ENCODE measurements at regions not wholly inside any gene's neighbourhood (a gene's known extent, or its start where the extent isn't known, plus 50 kb on each side); places are given as distances from the start of the nearest gene placed in this dataset.

- DNase-seq = no peak
Measured at GRCh38 chr20:50363479-50363878, 146.7 kb upstream of the PTPN1 start.

DNA sequence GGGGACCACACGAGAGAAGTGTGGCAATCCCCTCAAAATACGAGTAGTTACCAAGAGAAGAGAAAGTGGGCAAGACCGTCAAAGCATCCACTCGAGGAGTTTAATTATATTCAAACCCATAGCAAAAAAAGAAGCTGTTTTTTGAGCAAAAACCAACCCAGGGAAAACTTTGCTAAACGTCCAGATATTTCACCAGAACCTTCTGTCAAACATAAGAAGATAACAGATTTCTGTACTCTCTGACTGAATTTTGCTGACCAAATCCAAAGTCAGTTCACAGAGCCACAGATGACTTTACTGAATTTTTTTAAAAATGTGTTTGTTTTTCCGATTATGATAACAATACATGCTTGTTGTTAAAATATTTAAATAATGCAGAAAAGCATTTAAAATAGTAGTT is 145.6 kb upstream of the PTPN1 start:
- DNase-seq = no peak

DNA sequence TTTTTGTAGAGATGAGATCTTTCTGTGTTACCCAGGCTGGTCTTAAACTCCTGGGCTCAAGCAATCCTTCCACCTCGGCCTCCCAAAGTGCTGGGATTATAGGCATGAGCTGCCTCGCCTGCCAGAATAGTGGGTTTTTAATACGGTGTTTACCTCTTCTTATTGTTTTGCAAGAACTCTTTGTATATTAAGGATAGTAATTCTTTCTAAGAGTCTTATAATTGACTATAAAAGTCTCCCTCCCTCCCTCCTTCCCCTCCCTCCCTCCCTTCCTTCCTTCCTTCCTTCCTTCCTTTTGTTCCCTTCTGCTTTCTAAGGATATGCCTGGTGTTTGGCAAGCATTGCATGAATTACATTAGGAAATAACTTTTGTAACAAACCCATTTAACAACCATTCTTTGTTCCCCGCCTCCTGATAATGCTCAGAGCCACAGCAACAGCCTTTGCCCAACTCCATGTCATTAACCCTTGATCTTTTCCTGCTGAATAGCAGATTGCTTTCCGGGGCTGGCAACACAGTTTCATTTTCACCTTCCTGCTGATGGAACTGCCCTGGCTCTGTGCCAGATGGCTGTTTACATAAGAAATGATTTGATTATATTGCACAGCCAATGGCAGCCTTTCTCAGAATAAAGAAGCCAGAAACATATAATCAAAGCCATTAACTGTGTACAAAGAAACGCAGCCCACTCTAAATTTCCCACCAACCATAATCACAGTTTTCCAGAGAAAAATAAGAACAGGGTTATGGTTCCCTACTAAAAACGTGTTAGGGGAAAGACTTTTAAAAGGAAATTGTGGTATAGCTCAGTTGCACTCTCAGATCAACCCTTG is 143.7 kb upstream of the PTPN1 start:
- peak; percentile 61 for DNase-seq

DNA sequence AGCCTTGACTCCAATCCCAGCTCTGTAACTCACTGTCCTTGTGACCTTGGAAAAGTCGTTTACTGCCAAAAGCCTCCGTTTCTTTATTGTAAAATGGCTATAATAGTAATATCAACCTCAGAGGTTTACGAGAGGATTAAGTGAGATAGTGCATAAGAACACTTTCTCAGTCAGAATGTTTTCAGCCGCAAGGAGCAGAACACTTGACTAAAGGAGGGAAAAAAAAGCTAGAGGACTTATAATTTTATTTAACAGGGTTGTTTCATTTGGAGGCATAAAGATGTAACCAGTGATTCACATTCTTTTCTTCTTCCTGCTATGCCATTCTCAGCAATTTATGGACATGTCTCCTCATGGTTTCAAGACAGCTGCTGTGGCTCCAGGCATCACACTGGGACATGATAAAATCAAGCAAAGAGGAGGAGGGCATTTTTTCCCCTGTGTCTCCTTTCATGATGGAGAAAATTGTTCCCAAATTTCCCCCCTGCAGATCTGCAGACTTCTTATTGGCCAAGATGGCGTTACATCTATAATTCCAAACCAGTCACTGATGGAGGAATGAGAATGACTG is 143.0 kb upstream of the PTPN1 start:
- no peak for DNase-seq

GRCh38 chr20:50367739-50368375 is 142.3 kb upstream of the PTPN1 start:
- no peak for DNase-seq

GRCh38 chr20:50368386-50368785 is 141.8 kb upstream of the PTPN1 start:
- no peak for DNase-seq

GRCh38 chr20:50368813-50369224 is 141.4 kb upstream of the PTPN1 start:
- no peak for DNase-seq

DNA sequence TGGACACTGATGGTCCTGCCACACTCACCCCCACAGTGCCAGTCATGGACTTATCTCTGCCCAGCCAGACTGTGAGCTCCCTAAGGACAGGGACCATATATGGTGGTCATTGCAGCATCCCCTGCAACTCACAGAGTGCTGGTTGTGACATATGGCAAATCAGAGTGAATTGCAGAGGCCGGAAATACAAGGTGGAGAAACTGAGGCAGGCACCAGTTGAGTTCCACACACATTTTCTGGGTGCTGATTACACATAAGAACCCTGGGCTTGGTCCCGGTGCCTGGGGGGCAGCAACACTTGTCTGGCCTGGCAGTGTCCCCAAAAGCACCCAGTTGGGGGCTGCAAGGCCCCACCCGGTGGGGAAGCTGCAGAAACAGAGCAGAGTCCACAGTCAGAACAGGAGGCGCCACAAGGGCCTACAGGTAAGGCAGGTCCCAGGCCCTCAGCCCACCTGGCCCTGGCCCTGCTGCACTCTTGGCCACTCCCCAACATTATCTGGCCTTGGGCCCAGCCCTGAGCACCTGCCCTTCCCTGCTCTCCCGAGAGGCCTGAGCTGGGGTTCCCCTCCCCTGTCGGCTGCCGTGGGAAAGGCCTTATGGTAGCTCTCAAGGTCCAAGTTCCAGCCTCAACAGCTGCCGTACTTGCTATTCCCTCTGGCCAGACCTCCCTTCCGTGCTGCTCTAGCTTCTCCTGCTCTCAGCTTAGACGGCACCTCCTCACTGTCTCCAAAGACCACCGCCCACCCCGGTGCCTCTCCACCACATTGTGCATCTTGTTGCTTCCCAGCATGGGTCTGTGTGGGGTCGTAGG is 140.8 kb upstream of the PTPN1 start:
- no peak for DNase-seq

DNA sequence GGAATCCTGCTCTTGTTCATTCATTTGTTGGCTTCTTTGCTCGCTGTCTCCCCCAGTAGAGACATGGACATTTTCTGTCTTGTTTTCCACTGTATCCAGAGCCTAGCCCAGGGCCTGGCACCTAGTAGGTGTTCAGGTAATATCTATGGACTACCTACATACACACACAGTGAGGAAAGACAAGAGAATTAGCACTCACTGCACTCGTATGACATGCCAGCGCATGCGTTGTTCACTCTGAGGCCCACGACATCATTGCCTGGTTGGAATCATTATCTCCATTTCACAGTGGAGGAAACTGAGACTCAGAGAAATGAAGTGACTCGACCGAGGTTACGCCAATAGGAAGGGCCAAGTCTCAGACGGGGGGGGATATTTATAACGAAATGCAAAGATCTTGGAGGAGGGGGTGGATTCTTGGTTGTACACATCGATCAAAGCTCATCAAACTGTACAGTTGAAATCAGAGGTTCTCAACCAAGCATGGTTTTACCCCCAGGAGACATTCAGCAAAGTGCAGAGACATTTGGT is 140.1 kb upstream of the PTPN1 start:
- no peak for DNase-seq

GRCh38 chr20:50371878-50372769 is 138.1 kb upstream of the PTPN1 start:
- no peak for DNase-seq

DNA sequence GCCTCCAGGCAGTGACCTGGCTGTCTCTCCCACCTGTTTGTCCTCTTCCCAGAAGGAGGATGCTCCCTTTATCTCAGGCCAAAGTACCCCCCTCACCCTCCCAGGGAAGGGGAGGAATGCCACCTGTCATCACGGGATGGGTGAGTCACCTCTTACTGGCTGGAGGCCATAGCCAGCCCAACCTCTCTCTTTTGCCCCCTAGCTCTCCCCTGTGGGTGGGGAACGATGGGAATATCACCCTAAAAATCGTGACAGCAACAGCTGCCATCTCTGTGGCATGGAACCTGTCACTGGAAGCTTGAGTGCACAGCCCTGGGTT is 137.5 kb upstream of the PTPN1 start:
- peak; percentile 31 for DNase-seq

- DNase-seq = peak; percentile 33
Measured at GRCh38 chr20:50373674-50374286, 136.4 kb upstream of the PTPN1 start.

GRCh38 chr20:50374541-50375078 is 135.6 kb upstream of the PTPN1 start:
- no peak for DNase-seq

DNA sequence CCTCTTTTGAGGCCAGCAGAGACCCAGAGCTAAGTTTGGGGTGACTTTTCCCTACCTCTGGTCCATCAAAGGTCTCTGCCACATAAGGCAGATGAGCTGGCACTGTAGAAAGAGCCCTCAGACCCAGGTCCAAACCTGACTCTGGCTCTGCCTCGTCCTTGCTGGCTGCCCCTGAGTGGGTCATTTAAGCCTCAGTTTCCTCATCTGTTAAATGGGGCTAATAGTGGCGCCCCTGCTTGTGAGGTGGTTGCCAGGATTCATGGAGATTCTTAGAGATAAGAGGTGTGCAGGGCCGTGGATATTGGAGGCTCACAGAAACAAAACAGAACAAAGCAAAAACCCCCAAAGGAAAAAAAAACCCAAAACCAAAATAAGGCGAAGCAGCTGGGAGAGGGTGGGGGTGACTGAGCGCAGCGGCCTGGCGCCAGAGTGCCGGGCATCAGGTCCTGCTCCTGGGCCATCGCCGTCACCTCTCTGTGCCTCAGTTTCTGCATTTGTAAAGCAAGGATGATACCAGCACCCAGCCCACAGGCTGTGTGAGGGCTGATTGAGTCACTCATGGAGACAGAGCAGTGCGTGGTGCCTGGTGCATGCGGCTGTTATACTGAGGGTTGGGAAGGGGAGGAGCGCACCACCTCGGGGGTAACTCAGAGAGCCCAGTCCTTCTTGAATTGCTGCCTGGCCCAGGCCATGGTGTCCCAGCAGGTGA is 133.8 kb upstream of the PTPN1 start:
- DNase-seq = no peak

- DNase-seq = peak; percentile 43
Measured at GRCh38 chr20:50376888-50377459, 133.2 kb upstream of the PTPN1 start.

- no peak for DNase-seq
Measured at GRCh38 chr20:50378170-50379000, 131.8 kb upstream of the PTPN1 start.

GRCh38 chr20:50379049-50379990 is 130.9 kb upstream of the PTPN1 start:
- peak; percentile 92 for DNase-seq
